B cell (primary cell): ENCODE measurements at regions not wholly inside any gene's neighbourhood (a gene's known extent, or its start where the extent isn't known, plus 50 kb on each side); places are given as distances from the start of the nearest gene placed in this dataset.

ENCODE experiments used
- CTCF ChIP-seq: fragments of 200-600 bp; IDR thresholded peaks from one replicate; pipeline ENCODE4 v1.8.0; 2022; ENCODE audit warnings: antibody characterized with exemption, mild to moderate bottlenecking
- EZH2 ChIP-seq: IDR thresholded peaks from 2 replicates; pipeline ENCODE4 v1.6.1; 2012; ENCODE audit warnings: borderline replicate concordance, low read depth, mild to moderate bottlenecking, moderate library complexity, low read length; ENCODE audit not compliant: insufficient read depth, poor library complexity, severe bottlenecking

DNA sequence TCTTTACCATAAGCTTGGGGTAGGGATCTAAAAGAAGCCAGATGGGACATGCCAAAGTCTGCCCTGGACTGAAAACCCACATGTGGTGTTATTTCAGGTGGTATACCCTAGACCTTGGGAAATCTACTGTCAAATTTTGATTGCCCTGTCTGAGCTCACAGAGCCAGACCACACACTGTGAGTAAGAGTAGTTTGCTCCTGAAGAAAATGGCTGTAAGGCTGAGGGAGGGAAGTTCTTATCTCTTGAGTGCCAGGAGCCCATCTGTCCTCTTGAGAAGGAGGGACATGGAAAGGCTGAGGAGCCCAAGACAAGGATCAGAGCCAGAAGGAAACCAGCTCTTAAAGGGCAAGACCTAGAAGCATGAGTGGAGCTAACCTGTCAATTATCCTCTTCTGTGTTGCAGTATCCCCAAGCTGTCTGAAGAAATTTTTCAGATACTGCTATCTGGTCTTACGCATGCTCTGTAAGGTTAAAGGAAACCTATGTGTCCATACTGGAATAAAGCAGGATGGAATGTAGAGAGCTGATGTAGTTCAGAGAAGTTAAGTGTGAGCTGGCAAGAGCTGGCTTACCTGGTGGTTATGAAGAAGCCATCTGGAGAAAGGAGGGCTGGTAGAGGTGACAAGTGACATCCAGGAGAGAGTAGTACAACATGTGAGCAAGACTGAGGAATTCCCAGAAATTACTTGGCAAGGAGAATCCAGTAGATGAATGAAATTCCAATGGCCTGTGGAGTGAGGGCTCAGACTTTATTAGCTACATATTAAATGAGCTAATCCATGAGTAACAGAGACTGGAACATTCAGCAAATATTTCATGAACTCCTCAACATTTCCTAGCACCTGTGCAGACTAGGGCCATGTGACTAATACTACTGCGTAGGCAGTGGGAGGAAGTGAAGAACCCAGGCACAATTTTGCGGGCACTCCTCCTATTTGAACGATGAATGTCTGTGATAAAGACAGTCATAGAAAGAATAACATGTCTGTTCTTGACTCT is 389.1 kb upstream of the KIF2A start:
- TF ChIP-seq EZH2 (no peak), CTCF (no peak)
